ENCODE measurements at regions not wholly inside any gene's neighbourhood (a gene's known extent, or its start where the extent isn't known, plus 50 kb on each side); places are given as distances from the start of the nearest gene placed in this dataset.
"Not testable (repeated sequence)": the region's sequence is repeated elsewhere in the genome, so short reads cannot be mapped to it uniquely, and the experiment has no call there.

DNA sequence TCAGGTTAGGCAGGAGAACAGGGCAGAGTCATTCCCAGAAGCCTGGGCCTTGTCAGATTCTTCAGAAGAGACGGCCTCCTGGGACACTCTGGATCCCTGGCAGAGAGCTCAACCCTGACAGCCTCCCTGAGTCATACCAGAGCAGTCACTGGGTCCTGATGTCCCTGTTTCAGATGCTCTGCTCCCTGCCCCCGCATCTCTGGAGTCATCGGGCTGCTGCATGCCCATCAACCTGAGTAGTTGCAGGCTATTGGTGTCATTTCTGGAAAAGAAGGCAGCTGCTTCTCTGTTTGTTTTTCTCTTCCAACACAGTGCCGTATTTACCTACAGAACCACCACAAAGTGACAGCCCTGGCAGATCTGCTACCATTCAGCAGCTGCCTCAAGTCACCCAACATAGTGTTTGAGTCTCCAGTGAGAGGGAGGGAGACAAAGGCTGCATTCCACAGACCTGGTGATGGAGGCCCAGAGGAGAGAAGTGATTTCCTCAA, 145.1 kb downstream of the B3GNT2 start:
- DNase-seq (ENCODE audit: extremely low read depth in 1 of 11, low read depth in 9 of 11, low spot score in 4 of 11) = no peak

DNA sequence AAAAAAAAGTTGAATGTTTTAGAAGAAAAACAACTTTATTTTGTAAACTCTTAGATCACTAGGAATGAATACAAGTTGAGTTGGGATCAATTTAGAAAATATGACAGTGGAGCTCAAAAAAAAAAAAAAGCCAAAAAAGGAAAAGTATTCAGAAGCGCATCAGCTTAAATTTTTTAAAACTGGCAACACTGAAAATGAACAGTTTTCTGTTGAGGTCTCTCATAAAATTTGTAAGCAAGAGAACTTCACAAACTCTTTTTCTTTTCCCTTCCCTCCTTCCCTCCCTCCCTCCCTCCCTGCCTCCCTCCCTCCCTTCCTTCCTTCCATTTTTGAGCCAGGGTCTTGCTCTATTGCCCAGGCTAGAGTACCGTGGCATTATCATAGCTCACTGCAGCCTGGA, 143.9 kb downstream of the B3GNT2 start:
- no peak for DNase-seq (ENCODE audit: extremely low read depth in 1 of 11, low read depth in 9 of 11, low spot score in 4 of 11)

DNA sequence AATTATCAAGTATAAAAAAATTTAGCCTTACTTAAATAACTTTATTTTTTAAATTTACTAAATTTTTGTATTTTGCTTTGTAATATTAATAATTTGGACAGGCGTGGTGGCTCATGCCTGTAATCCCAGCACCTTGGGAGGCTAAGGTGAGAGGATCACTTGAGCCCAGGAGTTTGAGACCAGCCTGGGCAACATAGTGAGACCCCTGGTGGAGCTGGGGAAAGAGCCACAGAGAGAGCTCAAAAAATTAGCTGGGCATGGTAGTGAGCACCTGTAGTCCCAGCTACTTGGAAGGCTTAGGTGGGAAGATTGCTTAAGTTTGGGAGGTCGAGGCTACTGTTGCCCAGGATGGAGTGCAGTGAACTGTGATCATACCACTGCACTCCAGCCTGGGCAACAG, 143.5 kb downstream of the B3GNT2 start:
- no peak for DNase-seq (ENCODE audit: extremely low read depth in 1 of 11, low read depth in 9 of 11, low spot score in 4 of 11)

DNA sequence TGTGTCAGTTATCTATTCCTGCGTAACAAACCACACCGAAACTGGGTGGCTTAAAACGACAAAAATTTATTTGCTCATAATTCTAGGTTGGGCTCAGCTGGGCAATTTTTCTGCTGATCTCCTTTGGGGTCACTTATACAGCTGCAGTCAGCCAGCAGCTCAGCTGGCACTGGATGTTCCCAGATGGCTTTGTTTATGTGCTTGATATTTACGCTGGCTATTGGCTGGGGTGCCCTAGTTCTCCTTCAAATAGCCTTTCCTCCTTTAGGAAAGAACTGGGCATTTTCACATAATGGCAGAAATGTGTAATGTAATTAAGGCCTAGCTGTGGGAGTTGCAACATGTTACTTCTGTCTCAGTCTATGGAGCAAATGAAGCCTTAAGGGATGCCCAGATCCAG, 142.2 kb downstream of the B3GNT2 start:
- no peak for DNase-seq (ENCODE audit: extremely low read depth in 1 of 11, low read depth in 9 of 11, low spot score in 4 of 11)

DNA sequence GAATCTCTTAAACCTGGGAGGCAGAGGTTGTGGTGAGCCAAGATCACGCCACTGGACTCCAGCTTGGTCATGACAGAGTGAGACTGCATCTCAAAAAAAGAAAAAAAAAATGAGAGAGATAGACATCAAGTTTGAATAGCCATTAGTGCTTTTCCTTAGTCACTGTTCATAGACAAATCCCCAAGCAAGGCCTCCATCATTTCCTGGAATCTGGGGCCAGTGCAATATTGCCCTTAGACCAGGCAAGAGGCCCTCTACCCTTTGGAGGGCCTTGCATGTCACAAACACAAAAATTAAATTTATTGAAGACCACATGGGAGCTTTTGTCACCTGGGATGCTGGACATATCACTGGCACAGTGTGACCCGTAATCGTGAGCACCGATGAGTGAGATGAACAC, 141.5 kb downstream of the B3GNT2 start:
- no peak for DNase-seq (ENCODE audit: extremely low read depth in 1 of 11, low read depth in 9 of 11, low spot score in 4 of 11)

DNA sequence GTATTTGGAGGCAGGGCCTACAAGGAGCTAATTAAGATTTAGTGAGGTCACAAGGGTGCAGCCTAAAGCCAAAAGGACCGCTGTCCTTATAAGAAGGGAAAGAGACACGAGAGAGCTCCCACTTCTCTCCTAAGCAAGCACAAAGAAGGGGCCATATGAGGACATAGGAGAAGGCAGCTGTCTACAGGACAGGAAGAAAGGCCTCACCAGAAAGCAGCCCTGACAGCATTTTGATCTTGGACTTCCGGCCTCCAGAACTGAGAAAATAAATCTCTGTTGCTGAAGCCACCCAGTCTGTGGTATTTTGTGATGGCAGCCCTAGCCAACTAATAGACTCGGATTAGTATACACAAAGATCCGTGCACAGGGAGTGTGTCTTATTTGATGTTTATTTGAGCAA, 139.7 kb downstream of the B3GNT2 start:
- no peak for DNase-seq (ENCODE audit: extremely low read depth in 1 of 11, low read depth in 9 of 11, low spot score in 4 of 11)

DNA sequence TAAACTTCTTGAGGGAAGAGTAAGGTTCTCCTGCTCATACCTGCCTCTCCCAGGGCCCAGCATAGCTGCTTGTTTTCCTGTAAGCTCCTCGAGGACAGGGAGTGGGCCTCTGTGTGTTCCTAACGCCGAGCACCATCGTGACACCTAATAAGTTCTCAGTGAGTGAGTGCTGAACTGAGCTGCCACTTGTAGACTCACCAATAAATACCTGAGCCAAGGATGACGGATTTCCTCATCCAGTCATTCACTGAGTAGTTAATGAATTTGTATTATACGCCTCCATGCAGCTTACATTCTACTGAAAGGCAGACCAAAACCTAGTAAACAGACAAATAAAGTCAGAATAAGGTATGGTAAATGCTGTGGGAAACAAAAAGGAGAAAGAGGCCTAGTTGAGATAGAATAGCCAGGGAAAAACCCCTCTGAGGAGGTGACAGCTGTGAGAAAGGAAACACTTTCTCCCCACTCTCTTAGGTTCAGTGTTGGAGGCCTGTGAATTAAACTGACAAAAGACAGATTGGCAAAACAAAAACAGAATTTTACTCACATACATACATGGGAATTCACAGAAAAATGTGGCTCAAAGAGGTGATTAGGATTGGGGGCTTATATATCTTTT, 138.6 kb downstream of the B3GNT2 start:
- DNase-seq (ENCODE audit: extremely low read depth in 1 of 11, low read depth in 9 of 11, low spot score in 4 of 11) = no peak

DNA sequence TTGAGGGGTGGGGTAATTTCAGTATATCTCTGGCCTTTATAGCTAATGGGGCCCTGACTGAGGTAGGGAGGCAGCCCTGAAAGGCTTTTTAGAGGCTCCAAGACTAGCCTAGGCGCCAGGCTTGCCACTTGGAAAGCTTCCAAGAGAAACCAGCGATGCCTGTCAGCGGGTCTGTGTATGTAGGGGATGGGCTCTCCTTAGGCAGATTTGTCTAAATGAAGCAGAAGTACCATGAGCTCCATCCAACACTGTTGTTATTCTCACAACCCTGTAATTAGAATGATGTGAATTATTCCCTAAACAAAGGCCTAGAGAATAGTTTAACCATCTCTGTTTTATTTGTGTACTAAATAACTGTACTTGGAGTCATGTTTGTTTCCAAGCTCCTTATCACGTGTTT, 138.1 kb downstream of the B3GNT2 start:
- DNase-seq (ENCODE audit: extremely low read depth in 1 of 11, low read depth in 9 of 11, low spot score in 4 of 11) = no peak

DNA sequence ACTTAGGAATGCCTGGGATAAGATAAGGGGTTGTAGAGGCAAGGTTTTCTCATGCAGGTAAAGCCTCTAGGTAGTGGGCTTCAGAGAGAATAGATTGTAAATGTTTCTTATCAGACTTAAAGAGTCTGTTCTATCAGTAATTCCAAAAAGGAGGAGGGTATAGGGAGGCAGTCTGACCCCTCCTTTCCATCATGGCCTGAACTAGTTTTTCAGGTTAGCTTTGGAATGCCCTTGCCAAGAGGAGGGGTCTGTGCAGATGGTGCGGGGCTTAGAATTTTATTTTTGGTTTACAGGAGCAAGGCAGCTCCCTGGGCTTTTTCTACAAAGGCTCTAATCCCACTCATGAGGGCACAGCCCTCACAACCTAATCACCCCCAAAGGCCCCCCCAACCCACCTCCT, 135.0 kb downstream of the B3GNT2 start:
- DNase-seq (ENCODE audit: extremely low read depth in 1 of 11, low read depth in 9 of 11, low spot score in 4 of 11) = no peak

DNA sequence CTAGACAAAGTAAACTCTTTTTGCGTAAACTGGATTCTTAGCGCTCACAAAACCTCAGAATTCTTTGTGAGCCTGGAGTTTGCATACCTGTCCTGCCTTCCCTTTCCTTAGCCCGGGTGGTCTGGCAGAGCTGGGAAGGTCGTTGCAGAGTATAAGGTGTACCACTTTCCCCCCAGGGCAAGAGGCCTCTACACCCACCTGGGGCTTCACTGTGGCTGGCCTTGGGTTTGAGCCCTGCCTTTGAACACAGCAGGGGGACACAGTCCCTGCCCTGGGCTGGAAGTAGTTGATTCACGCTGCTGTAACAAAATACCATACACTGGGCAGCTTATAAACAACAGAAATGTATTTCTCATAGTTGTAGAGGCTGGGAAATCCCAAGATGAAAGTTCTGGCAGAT, 133.9 kb downstream of the B3GNT2 start:
- no peak for DNase-seq (ENCODE audit: extremely low read depth in 1 of 11, low read depth in 9 of 11, low spot score in 4 of 11)

DNA sequence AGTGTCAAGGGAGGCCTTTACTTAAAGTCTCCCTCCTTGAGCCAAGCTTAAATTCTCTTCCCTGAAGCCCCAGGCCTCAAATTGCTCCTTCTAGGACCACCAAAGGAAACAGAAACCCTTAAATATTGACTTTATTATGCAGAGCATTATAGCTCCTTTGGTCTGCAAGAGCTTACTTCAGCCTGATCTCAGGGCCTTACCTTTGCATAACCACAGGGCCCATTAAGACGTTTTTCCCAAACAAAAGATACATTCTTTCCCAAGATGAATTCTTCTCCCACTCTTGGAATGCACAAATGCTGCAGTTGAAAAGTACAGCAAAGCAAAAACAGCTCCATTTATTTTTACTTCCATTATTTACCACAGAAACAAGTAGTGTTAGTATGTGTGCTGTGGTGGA, 130.8 kb downstream of the B3GNT2 start:
- DNase-seq (ENCODE audit: extremely low read depth in 1 of 11, low read depth in 9 of 11, low spot score in 4 of 11) = no peak

DNA sequence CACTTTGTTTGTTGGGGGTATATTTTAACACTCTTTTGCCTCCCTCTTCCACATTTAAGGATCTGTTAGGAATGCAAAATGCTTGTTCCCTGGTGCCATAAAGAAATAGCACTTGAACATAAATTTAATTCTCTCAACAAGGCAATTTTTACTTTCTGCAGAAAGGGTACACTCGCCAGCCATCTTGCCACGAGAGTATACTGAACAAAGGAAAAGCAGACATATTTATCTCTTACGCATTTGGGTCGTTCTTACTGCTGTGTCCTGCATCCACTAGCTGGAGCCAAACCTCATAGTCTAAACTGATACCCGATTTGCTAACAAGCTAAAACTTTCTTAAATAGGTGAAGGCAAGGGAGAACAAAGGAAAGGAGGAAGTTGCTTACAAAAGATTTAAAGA, 129.5 kb downstream of the B3GNT2 start:
- no peak for DNase-seq (ENCODE audit: extremely low read depth in 1 of 11, low read depth in 9 of 11, low spot score in 4 of 11)

DNA sequence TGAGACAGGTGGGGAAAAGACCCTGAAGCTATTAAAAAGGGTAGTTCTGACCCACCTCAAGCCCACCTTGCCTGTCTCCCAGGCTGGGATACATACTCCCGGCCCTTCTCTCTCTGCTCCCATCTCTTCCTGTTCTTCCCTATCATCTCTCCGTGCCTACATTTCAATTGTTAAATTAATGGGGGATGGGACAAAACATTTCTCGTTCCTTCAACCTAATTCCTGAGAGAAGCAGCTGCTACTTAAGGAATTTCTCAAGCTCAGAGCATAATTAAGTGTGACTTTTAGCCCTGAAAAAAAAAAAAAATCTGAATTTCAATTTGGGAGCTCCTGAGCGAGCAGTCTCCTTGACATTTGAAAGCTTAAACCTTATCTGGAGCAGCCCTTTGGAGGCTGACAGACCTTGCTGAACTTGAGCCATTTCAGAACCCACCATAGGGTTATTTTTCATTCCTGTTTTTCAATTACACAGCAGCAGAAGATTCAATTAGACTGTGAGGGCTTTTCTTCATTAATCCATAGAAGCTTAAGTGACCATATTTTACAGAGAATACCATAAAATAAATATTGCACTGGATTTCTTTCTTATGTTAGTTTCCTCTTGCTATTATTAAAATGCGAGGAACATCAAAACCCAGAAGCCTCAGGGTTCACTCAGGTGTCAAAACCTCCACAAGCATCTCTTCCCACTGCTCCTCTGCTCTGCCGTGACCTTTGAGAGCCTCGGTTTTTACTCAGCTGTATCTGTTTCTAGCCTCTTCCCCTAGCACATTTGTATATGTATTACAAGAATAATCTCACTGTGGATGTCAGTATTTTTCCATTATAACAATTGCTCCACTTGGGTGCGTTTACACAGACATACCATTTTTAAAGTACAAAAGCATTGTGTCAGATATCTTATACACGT, 125.7 kb downstream of the B3GNT2 start:
- no peak for DNase-seq (ENCODE audit: extremely low read depth in 1 of 11, low read depth in 9 of 11, low spot score in 4 of 11)

DNA sequence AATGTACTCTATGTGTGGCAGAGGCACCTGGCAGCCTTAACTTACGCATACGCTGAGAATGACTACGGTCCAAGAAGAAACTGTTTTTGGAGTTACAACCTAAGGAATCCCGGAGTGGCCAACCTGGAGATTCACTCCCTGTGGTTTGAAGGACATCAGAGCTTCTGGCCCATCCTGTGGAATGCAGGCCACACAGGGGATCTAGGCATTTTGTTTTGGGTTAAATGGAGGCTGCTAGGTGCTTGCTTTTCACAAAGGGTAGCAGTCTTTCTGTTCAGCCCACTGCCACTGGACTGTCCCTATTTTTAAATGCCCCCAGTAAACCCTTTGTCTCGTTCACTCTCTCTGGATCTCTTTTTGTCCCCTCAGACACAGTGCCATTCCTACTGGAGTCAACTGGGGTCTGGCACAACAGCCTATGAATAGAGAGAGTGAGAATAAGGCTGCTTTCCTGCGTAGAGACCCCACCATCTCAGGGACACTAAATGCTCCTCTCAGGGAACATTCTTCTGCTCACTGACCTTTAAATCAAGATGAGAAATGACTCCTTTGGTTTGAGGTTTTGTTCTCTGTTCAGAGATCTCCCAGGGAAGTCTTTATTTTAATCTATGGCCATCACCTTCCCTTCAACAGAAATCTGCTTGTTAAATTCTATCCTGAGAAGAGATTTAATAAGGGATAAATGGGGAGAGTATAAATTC, 124.9 kb downstream of the B3GNT2 start:
- DNase-seq (ENCODE audit: extremely low read depth in 1 of 11, low read depth in 9 of 11, low spot score in 4 of 11) = no peak

DNA sequence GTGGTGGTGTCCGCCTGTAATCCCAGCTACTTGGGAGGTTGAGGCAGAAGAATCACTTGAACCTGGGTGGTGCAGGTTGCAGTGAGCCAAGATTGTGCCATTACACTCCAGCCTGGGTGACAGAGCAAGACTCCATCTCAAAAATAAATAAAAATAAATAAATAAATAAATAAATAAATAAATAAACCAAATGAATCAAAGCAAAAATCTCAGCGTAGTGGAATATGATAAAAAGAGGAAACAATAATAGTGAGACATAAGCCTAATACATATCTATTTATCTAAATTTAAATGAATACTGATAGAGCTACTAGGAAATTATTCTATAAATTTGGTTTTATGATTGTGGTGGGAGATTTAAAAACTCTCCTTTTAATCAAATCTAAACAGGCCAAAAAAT, 124.2 kb downstream of the B3GNT2 start:
- not testable (repeated sequence) for DNase-seq (ENCODE audit: extremely low read depth in 1 of 11, low read depth in 9 of 11, low spot score in 4 of 11)

DNA sequence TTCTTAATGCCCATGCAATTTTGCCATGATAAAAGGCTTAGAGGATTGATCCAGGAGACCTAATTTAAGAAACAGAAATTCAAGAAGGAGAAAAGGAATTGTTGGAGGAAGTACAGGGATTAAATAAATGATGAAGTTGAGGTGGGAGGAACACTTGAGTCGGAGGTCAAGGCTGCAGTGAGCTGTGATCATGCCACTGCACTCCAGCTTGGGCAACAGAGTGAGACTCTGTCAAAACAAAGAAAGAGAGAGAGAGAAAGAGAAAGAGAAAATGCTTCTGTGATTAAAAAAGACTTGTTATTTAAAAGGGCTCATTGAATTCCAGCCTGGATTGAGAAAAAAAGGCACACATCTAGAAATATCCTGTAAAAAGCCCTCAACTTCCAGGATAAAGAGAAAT, 123.2 kb downstream of the B3GNT2 start:
- DNase-seq (ENCODE audit: extremely low read depth in 1 of 11, low read depth in 9 of 11, low spot score in 4 of 11) = no peak

DNA sequence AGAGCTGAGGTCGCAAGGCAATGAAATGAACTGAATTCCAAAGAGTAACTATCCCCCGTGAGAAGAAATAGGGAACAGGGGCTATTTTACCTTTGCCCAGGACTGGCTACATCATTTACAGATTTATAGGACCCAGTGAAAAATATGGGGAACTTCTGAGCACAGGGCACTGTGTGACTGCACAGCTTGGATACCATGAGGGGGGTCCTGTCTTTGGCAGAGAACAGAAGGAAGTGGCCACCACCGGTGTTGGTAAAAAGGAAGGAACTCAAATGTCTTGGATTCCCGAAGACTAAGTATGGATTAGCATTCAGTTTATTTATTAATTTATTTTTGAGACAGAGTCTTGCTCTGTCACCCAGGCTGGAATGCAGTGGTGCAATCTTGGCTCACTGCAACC, 119.6 kb downstream of the B3GNT2 start:
- no peak for DNase-seq (ENCODE audit: extremely low read depth in 1 of 11, low read depth in 9 of 11, low spot score in 4 of 11)

DNA sequence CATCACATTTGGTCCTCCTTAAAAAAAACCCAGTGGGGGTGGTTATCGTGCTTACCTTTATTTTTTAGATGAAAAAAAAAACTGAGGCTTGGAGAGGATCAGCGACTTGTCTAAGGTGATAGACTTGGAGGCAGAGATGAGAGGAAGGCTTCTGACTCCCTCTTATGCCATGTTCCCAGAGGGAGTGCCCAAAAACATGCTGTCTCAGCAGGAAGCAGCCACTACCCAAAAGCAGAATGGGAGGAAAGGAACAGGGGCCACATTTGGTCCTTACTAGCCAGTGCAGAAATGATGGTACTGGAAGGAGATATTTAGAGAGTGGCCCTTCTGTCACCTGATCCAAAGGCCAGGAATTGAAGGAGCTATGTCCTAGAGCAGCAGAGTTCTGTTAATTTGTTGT, 118.4 kb downstream of the B3GNT2 start:
- DNase-seq (ENCODE audit: extremely low read depth in 1 of 11, low read depth in 9 of 11, low spot score in 4 of 11) = no peak

DNA sequence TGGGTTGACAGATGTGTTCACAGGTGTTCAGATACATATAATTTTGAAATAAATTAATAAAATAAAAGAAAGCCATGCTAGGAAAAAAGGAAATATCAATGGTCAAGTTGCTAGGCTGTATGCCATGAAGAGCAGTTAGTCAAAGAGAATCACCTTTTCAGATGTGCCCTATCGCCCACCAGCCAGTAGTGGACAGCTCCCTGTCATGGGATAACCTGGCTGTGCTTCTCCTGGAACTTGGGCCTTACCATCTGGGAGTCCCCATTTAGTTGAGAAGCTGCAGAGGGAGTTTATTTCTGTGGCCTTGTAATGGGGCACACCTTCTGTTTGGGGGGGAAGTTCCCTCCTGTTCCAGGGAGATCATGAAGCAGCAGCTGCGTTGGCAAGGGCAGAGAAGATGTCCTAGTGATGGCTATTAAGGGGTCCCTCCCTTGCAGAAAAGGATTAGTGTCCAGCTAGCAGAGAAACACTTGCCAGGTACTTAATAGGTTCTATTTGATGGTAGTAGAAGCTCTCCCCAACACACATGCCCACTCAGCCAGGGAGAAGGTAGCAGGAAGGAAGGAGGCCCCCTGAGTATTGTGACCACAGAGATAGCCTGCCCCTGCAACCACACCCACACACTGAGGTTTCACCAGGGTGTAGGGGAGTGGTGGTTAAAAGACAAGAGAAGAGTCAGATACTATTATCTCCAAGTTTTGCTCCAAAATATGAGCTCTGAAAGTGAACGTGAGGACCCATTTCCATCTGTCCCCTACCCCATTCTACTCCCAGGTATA, 117.7 kb downstream of the B3GNT2 start:
- no peak for DNase-seq (ENCODE audit: extremely low read depth in 1 of 11, low read depth in 9 of 11, low spot score in 4 of 11)
